ENCODE measurements at regions not wholly inside any gene's neighbourhood (a gene's known extent, or its start where the extent isn't known, plus 50 kb on each side); places are given as distances from the start of the nearest gene placed in this dataset.

- H3K36me3 ChIP-seq, result no peaks in the 10 kb centered on the region
- DNase-seq (no peak), ATAC-seq (peak; percentile 31)
- H3K27me3 ChIP-seq, result no peaks in the 10 kb centered on the region
- peaks cover 5 to 51% of the 10 kb centered on the region in 2 donors for H3K4me1 ChIP-seq
- intact Hi-C loops (cut with DNase I), result no loop called here
- peaks cover 0 to 8% of the 10 kb centered on the region in 2 donors for H3K9me3 ChIP-seq
- no peak overlapping the region for H3K4me3 ChIP-seq
- peak overlapping the region; percentile 72 to 90 for H3K27ac ChIP-seq
- TF ChIP-seq, protein P1, sequence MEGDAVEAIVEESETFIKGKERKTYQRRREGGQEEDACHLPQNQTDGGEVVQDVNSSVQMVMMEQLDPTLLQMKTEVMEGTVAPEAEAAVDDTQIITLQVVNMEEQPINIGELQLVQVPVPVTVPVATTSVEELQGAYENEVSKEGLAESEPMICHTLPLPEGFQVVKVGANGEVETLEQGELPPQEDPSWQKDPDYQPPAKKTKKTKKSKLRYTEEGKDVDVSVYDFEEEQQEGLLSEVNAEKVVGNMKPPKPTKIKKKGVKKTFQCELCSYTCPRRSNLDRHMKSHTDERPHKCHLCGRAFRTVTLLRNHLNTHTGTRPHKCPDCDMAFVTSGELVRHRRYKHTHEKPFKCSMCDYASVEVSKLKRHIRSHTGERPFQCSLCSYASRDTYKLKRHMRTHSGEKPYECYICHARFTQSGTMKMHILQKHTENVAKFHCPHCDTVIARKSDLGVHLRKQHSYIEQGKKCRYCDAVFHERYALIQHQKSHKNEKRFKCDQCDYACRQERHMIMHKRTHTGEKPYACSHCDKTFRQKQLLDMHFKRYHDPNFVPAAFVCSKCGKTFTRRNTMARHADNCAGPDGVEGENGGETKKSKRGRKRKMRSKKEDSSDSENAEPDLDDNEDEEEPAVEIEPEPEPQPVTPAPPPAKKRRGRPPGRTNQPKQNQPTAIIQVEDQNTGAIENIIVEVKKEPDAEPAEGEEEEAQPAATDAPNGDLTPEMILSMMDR (IDR thresholded peaks at IDR 0.05), result no peak
These were observed 345.7 kb upstream of the KLF6 start for GRCh38 chr10:4130685-4131084.

DNA sequence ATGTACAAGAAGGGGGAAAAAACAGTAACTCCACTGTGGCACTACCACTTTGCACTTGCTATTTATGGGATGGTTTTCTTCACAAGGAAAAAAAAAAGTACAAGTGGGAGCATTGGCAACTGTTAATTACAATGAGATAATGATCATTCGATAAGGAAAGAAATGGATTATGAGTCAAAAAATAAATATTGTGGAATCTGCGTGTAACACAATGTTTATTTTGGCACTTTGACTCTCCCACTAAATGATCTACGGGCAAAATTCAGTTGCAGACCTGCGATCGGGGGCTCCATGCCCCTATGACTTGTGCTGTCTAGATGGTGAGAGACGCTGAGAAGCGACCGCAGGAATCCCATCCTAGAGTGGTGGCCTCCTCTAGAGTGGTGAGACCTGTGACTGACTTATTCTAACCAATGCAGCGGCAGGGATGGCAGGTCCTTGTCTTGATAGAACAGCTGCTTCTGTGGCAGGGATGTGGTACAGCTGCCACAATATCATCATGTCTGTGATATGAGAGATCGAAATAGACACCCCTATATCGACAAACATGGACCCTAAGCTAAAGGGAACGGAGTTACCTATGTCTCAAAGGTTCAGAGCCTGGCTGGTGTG, 345.0 kb upstream of the KLF6 start:
- peak overlapping the region in 1 of 2 donors; percentile 90 for H3K27ac ChIP-seq

GRCh38 chr10:4127518-4128315, 342.7 kb upstream of the KLF6 start:
- TF ChIP-seq, protein P1 (IDR thresholded peaks at IDR 0.05), result no peak
- H3K9me3 ChIP-seq, result peaks cover 0 to 12% of the 10 kb centered on the region in 2 donors
- H3K27ac ChIP-seq, result peak overlapping the region in 1 of 2 donors; percentile 90
- no peak overlapping the region for H3K4me3 ChIP-seq
- H3K27me3 ChIP-seq, result no peaks in the 10 kb centered on the region
- DNase-seq, result peak in 1 of 4 donors; percentile 40
- H3K4me1 ChIP-seq, result peaks cover 5 to 59% of the 10 kb centered on the region in 2 donors
- intact Hi-C loops (cut with DNase I), result no loop called here
- no peaks in the 10 kb centered on the region for H3K36me3 ChIP-seq
- peak; percentile 64 for ATAC-seq

More for the DNA sequence above, 345.0 kb upstream of the KLF6 start:
- DNase-seq (no peak), ATAC-seq (no peak)
- H3K4me1 ChIP-seq, result peaks cover 5 to 51% of the 10 kb centered on the region in 2 donors
- TF ChIP-seq, protein P1 (IDR thresholded peaks at IDR 0.05), result no peak
- no peaks in the 10 kb centered on the region for H3K27me3 ChIP-seq
- no peaks in the 10 kb centered on the region for H3K36me3 ChIP-seq
- H3K4me3 ChIP-seq, result no peak overlapping the region
- intact Hi-C loops (cut with DNase I), result no loop called here
- H3K9me3 ChIP-seq, result peaks cover 0 to 9% of the 10 kb centered on the region in 2 donors

- Histone ChIP-seq H3K36me3 (no peaks in the 10 kb centered on the region), H3K27ac (no peak overlapping the region), H3K4me3 (no peak overlapping the region), H3K4me1 (peaks cover 5 to 60% of the 10 kb centered on the region in 2 donors), H3K9me3 (peaks cover 0 to 12% of the 10 kb centered on the region in 2 donors), H3K27me3 (no peaks in the 10 kb centered on the region)
- TF ChIP-seq, protein P1 (IDR thresholded peaks at IDR 0.05), result no peak
- ATAC-seq (no peak), DNase-seq (no peak)
- intact Hi-C loops (cut with DNase I), result no loop called here
These were observed 340.8 kb upstream of the KLF6 start for GRCh38 chr10:4125776-4126175.

All from left lung (tissue), 4 donors.